Panc1 (cell line): ENCODE measurements at regions not wholly inside any gene's neighbourhood (a gene's known extent, or its start where the extent isn't known, plus 50 kb on each side); places are given as distances from the start of the nearest gene placed in this dataset.
"Not testable (repeated sequence)": the region's sequence is repeated elsewhere in the genome, so short reads cannot be mapped to it uniquely, and the experiment has no call there.

ENCODE experiments used
- ATAC-seq: fragments of 200-7000 bp; cut with Tn5 transposase; 2 replicates; pipeline ENCODE4 v1.9.1; 2020; ENCODE audit warnings: mild to moderate bottlenecking, moderate library complexity
- BruUV-seq: library from RNA; stranded (reverse); fragments of 400-500 nt; replicated peaks from 2 replicates; lab custom pipeline; 2021; lab: Mats Ljungman, UMichigan
- CTCF ChIA-PET: fragments of 300-600 bp; sonication (Branson Sonifier 250); formaldehyde crosslinking; loops from one replicate; lab custom pipeline; 2022; ENCODE audit warnings: antibody characterized with exemption; lab: Charles Lee
- POLR2A ChIA-PET: fragments of 300-600 bp; sonication (Branson Sonifier 250); formaldehyde crosslinking; loops from one replicate; lab custom pipeline; 2022; ENCODE audit warnings: antibody characterized with exemption; lab: Charles Lee
- DNase-seq: peaks from one replicate; pipeline ENCODE4 v3.0.0-alpha.2; 2010; ENCODE audit warnings: low read depth, low spot score
- H3K27ac ChIP-seq: 2 replicates; pipeline ENCODE4 v1.5.1; 2011; ENCODE audit warnings: mild to moderate bottlenecking, low read length, inconsistent platforms
- H3K27me3 ChIP-seq: fragments of 200-500 bp; sonication (Bioruptor generic); 2 replicates; pipeline ENCODE4 v1.6.0; 2014; ENCODE audit warnings: low read length, inconsistent platforms; ENCODE audit not compliant: control insufficient read depth, insufficient read depth
- H3K36me3 ChIP-seq: fragments of 200-500 bp; sonication (Bioruptor generic); 2 replicates; pipeline ENCODE4 v1.5.1; 2014; ENCODE audit warnings: inconsistent platforms, mild to moderate bottlenecking, low read length, moderate library complexity; ENCODE audit not compliant: control insufficient read depth, insufficient read depth
- H3K4me1 ChIP-seq: 2 replicates; pipeline ENCODE4 v1.5.1; 2011; ENCODE audit warnings: inconsistent platforms, mild to moderate bottlenecking, low read length, moderate library complexity; ENCODE audit not compliant: control insufficient read depth, insufficient read depth
- H3K4me3 ChIP-seq, 2 experiments: 2 replicates each; pipeline ENCODE4 v1.5.1; 2011 to 2012; ENCODE audit warnings: low read depth in 2 of 2, low read length in 2 of 2, mild to moderate bottlenecking in 2 of 2, inconsistent platforms in 1 of 2, moderate library complexity in 1 of 2
- H3K9me3 ChIP-seq: fragments of 200-500 bp; sonication (Bioruptor generic); 2 replicates; pipeline ENCODE4 v1.5.1; 2014; ENCODE audit warnings: low read depth, mild to moderate bottlenecking, inconsistent platforms, low read length, moderate library complexity; ENCODE audit not compliant: control insufficient read depth, insufficient read depth
- CTCF ChIP-seq: fragments of 450-650 bp; IDR thresholded peaks from 2 replicates; pipeline ENCODE4 v1.5.1; 2017; ENCODE audit warnings: mild to moderate bottlenecking
- POLR2AphosphoS5 ChIP-seq: IDR thresholded peaks from 2 replicates; pipeline ENCODE4 v1.6.1; 2012; ENCODE audit warnings: mild to moderate bottlenecking, low read depth, low read length, moderate library complexity
- REST ChIP-seq, 2 experiments: IDR thresholded peaks; 2 replicates each; pipeline ENCODE4 v1.6.1; 2011 to 2012; ENCODE audit warnings: low read depth in 2 of 2, control low read depth in 1 of 2, low read length in 1 of 2, mild to moderate bottlenecking in 1 of 2, moderate library complexity in 1 of 2; ENCODE audit not compliant: insufficient read depth in 1 of 2
- SIN3A ChIP-seq: IDR thresholded peaks from 2 replicates; pipeline ENCODE4 v1.6.1; 2012; ENCODE audit warnings: low read depth, mild to moderate bottlenecking, low read length, moderate library complexity, borderline replicate concordance; ENCODE audit not compliant: insufficient read depth
- TCF7L2 ChIP-seq: IDR thresholded peaks from 2 replicates; pipeline ENCODE4 v1.6.1; 2011; ENCODE audit warnings: mild to moderate bottlenecking, low read depth, low read length, inconsistent platforms
- in situ Hi-C: cut with HindIII; loops from 2 replicates; pipeline ENCODE4 v1.10.0; 2016; ENCODE audit warnings: low sequenced_read_pairs, low pct_unique_long_range_greater_than_20kb
- intact Hi-C: fragments of 100-400 bp; cut with micrococcal nuclease; formaldehyde crosslinking; loops from one replicate; pipeline ENCODE4 v1.10.0; 2022; ENCODE audit not compliant: unreplicated experiment

- ATAC-seq, result peak; percentile 93
- H3K36me3 ChIP-seq, result no peaks in the 10 kb centered on the region
- in situ Hi-C loops, result no loop called here
- H3K4me1 ChIP-seq, result no peaks in the 10 kb centered on the region
- no TSS peak for BruUV-seq
- H3K4me3 ChIP-seq, result no peak overlapping the region
- POLR2A ChIA-PET, result no interaction called here
- no peak overlapping the region for H3K27ac ChIP-seq
- intact Hi-C loops, result no loop called here
- CTCF ChIA-PET, result interaction anchor here (0.9 kb wide), 1 partner anchor 10 kb away, joined by 4 read pairs; no protein-coding TSS in a partner anchor
- no peaks in the 10 kb centered on the region for H3K9me3 ChIP-seq
- peak; percentile 52 for DNase-seq
- TF ChIP-seq SIN3A, result no peak
- TF ChIP-seq POLR2AphosphoS5, result no peak
- peak; percentile 83 for TF ChIP-seq CTCF
- no peak for TF ChIP-seq REST (IDR thresholded peaks at IDR 0.05; ENCODE audit: insufficient read depth in 1 of 2, low read depth in 2 of 2, low read length in 1 of 2)
- no peaks in the 10 kb centered on the region for H3K27me3 ChIP-seq
Measured at GRCh38 chr13:110819203-110820014, 95.5 kb downstream of the ANKRD10 start.

GRCh38 chr13:110820322-110820721 lies 94.5 kb downstream of the ANKRD10 start:
- in situ Hi-C loops, result no loop called here
- H3K9me3 ChIP-seq, result no peaks in the 10 kb centered on the region
- ChIA-PET POLR2A (no interaction called here), CTCF (no interaction called here)
- no peaks in the 10 kb centered on the region for H3K27me3 ChIP-seq
- no peak for ATAC-seq
- BruUV-seq, result no TSS peak
- no peak for DNase-seq
- no peaks in the 10 kb centered on the region for H3K4me1 ChIP-seq
- H3K4me3 ChIP-seq, result no peak overlapping the region
- no peak for TF ChIP-seq CTCF
- TF ChIP-seq SIN3A, result no peak
- no peak for TF ChIP-seq POLR2AphosphoS5
- no peak for TF ChIP-seq REST (IDR thresholded peaks at IDR 0.05; ENCODE audit: insufficient read depth in 1 of 2, low read depth in 2 of 2, low read length in 1 of 2)
- TF ChIP-seq TCF7L2, result no peak
- H3K36me3 ChIP-seq, result no peaks in the 10 kb centered on the region
- intact Hi-C loops, result no loop called here
- no peak overlapping the region for H3K27ac ChIP-seq

- H3K27me3 ChIP-seq, intact Hi-C loops, ATAC-seq, H3K4me3 ChIP-seq, in situ Hi-C loops, H3K4me1 ChIP-seq, DNase-seq, H3K9me3 ChIP-seq, BruUV-seq, H3K36me3 ChIP-seq, H3K27ac ChIP-seq: not testable (repeated sequence)
- ChIA-PET CTCF (interaction anchor here (0.6 to 0.7 kb wide), 2 partner anchors 99 to 159 kb away, joined by 3 to 6 read pairs; no protein-coding TSS in a partner anchor), POLR2A (interaction anchor here (0.6 kb wide), 1 partner anchor 247 kb away, joined by 5 read pairs; no protein-coding TSS in a partner anchor)
Measured at GRCh38 chr13:110821837-110822668, 92.8 kb downstream of the ANKRD10 start.
